ENCODE measurements at regions not wholly inside any gene's neighbourhood (a gene's known extent, or its start where the extent isn't known, plus 50 kb on each side); places are given as distances from the start of the nearest gene placed in this dataset.
"Not testable (repeated sequence)": the region's sequence is repeated elsewhere in the genome, so short reads cannot be mapped to it uniquely, and the experiment has no call there.

DNA sequence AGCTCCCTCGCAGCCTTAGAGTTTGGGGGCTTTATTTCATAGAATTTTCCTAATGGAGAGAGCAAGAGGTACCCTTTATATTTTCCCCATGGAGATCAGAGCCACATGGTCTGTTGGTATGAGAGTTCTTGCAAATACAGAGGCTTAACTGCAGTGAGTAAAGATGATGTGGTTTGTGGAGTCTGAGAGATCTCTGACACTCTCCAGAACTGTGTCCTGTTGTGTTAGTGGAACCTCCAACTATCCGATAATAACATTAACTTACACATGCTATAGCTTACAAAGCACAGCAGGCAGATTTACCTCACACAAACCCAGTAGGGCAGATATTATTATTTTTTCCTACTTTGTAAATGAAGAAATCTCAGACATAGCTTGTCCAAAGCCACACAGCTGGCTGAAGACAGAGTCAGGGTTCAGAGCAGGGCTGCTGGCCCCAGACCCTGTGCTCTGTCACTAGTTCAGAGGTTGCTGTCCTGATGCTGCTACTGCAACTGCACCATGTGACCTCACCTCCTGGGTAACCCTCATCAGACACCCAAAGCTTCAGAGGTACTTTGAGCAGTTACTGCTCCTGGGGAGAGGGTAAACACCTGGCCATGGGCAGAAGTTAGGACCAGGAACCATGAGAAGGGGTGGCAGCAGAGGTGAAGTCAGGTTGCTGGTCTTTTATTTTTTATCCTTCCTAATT lies 384.8 kb upstream of the PROX1 start:
- DNase-seq: no peak

DNA sequence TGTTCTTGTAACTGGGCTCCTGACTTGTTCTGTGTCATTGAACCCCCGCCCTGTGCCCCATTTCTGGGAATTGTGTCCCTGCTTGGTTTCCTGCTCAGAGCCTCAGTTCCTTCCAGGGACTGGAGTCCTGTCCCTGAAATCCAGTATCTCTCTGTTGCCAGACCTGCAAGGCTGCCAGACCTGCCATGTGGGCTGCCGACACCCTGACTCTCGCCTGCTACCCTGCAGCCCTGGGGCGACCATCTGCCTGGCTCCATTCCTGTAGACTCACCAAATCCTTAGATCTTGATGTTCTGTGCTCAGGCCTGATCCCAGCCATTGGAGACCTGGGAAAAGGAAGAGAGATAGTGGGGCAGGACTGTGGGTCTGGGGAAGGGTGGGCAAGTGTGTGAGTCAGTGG lies 383.3 kb upstream of the PROX1 start:
- no peak for DNase-seq

DNA sequence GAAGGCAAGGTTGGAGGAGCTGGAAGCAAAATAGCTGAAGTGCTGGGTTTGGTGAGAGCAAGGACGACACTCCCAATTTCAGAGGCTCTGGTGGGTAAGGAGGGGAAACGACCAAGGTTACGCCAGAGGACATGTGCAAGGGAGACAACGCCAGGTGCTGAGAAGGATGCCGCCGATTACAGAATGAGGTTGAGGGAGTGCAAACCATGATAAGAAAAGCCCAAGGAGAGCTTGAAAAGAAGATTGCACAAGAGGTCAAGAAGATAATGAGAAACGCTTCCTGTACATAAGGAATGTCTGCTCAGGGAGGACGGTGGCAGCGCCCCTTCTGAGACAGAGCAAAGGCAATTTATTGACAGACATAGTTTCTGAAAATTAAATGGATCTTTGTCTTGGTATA lies 382.0 kb upstream of the PROX1 start:
- no peak for DNase-seq

DNA sequence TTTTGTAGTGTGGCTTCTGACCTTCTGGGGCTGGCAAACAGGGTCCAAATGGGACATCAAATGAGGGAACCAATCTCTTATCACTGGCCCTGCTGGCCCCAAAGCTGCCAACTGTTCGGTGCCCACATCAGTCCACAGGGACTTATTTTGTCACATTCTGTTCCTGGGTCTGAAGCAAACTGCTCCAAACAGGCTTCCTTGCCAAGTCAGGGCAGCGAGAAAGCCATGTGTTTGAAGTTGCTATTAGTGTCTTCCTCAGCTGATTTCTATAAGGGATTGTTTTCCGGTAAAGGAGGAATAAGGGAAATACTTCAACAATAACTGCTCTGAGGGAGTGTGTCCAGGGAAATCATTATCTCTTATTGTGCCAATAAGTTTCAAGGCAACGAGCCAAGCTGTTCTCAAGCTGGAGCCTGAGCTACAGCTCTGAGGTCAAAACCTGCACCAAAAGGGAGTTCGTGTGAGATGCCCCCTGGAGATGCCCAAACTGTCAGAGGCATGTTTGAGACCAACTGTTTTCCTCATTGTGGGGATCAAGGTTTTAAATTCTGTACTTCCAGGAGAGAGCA lies 381.4 kb upstream of the PROX1 start:
- no peak for DNase-seq

DNA sequence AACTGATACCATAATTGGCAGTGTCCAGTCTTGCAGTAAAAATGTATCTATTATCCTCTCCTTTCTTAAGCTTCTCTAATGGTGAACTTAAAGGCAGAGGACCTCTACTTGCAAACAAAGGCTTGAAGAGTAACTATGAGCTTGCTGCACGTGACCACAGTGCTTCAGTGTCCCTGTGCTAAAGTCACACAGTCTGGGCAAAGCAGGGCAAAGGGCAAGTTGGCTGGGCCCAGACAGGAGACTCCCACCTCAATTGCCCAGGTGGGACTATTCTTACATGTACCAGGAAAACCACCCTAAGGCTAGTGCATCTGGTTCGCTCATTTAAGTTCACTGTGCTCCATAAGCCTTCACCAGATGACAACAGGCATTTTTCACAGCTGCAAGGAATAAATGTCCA lies 374.2 kb upstream of the PROX1 start:
- no peak for DNase-seq

DNA sequence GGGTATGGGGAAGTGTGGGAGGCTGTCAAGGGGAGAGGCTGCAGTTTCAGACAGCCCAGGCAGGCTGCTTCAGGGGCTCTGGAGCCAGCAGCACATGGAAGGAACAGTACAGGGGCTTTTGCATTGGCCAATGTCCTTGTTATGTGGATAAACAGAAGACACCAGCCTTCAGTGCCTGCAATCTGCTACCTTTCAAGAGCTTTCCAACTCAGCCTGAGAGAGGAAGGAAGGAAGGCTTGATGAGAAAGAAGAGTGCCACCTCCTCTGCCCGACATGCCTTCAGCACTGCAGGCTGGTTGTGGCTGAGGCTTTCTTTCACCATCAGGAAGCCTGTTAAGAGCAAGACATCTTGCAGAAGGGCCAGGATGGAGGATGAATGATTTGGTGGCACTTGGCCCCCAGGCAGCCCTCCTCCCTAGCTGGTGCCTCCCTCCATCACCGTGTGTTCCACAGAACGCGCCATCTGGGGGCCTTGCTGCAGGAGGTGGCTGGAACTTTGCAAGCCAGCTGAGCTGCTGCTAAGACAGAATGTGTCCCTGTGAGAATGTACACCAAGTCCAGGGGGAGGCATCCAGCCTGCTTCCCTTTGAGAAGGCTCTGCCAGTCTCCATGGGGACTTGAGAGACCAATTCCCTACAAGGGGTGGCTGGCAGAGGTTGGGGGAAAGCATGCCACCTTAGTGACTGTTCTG lies 372.4 kb upstream of the PROX1 start:
- no peak for DNase-seq

DNA sequence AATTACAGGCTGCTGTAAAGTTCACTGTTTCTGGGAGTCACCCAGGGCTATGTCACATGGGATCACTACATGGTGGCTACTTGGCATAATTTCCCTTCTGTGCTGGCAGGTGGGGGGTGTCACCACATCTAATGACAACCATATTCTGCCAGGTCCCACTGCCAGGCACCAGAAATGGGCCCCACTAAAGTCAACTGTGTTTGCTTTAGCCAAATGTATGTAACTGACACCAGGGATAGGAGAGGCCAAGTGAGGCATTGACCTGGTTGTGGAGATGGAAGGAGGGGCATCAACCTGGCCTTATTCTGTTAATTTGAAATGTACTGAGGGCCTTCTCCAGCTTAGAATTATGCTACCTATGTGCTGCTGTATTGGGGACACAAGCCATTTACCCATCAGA lies 370.6 kb upstream of the PROX1 start:
- no peak for DNase-seq

DNA sequence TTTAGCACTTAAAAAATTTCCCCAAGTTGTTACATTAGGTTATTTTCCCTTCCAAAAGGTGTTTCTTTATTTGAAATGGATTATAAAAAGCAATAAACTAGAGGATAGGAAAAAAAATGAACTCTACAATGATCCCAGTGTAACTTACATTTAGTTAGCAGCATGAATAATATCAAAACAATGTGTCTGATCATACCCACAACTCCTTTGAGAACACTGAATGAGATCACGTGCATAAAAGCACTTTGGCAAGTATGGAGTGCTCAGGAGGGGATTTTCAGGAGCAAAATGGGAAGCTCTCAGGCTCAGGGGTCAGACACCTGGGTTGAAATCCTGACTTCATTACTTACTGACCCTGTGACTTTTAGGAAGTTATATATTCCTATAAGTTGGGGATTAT lies 369.7 kb upstream of the PROX1 start:
- no peak for DNase-seq

DNA sequence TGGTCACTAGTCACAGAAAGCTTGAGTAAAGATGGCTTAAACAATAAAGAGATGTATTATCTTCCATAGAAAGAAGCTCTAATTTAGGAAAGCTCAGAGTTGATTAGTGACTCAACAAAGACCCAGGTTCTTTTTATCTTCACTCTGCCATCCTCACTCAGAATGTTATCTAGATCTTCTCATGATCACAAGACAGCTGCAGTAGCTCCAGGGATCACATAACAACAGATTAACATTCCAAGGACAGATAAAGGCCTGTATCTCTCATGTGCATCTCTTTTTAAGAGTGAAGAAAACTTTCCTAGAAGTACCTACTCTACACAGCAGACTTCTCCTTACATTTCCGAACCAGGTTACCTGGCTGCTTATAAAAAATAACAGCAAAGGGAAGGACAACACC lies 368.7 kb upstream of the PROX1 start:
- no peak for DNase-seq

DNA sequence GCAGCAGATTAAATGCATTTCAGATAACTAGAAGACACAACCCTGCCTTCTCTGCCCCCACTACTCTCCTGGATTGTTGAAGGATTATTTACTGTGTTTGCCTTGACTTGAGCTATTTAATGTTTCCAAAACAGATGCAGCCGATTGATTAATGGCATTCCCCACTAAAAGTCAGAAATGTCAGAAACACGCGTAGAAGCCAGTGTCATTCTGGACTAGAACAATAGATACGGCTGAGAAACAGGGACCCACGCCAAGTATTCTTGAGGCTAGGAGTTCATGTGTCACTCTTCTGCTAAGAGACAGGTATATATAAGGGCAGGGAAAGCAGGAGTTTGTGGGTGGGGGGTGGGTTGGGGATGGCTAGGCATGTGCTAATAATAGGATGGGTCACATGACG lies 366.7 kb upstream of the PROX1 start:
- DNase-seq: no peak

DNA sequence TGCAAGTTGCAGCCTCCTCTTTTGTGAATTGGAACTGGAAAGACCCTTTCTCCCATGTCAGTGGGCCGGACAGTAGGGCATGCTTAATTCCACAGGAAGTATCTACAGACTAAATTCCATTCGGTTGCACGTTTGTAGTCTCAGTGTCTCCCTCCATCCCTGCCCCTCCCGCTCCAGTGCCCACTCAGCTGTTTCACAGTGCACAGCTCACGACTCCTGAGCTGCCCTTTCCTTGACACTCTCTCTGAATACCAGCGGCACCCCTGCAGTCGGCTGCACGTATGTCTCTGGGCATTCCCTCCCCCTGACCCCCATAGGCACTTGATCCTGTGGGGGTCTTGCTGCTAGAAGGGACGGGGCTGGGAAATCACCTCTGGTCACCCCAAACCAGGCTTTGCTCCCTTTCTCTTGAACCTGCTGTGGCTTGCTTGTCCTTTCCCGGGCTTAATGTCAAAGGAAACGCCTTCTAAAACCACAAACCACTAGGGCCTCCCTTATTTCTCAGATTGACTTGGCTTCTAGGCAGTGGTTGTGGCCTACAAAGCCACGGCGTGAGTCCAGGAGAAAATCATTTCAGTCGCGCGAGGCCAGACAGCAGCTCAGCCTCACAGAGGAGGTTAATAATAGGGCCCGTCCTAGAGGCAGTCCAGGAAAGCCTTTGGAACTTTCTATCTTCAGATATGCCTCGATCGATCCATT lies 365.3 kb upstream of the PROX1 start:
- DNase-seq: no peak

DNA sequence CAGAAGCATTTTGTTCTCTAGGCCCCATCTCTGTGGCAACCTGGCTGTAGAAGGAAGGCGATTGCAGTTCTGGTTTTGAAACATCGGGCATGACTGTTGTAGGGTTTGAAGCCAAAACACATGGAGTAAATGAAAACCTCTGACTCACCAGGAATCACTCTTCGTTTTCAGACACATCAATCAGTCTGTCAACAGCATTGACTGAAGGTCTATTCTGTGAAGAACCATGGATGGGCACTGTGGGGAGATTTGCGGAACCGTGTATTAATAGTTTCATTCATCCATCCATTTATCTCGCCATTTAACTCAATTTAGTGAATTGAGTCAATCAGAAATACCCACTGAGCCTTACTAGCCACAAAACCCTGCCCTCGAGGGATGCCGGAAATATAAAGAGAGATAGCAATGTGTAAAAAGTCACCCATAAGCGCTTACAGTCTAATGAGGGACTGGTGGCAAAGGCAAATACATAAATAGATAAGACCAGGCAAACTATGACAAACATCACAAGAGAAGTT lies 364.6 kb upstream of the PROX1 start:
- DNase-seq: no peak

DNA sequence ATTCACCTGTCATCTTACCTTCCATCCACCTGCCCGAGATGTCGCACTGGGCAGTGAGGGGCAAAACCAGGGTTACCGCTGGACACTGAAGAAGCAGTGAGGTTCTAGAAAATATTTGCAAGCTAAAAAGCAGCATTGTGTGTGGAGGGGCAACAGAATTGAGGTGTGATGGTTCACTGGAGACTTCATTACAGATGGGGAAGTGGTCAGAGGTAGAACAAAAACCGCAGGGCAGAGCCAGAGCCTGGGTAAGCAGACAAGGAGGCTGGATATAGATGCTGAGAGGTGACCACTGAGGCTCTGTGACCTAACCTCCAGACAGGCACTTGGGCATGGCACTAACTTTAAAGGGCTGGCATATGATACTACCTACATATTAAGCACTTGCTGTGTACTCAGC lies 363.9 kb upstream of the PROX1 start:
- DNase-seq: no peak

DNA sequence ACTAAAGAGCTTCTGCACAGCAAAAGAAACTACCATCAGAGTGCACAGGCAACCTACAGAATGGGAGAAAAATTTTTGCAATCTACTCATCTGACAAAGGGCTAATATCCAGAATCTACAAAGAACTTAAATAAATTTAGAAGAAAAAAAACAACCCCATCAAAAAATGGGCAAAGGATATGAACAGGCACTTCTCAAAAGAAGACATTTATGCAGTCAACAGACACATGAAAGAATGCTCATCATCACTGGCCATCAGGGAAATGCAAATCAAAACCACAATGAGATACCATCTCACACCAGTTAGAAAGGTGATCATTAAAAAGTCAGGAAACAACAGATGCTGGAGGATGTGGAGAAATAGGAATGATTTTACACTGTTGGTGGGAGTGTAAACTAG lies 351.0 kb upstream of the PROX1 start:
- not testable (repeated sequence) for DNase-seq

DNA sequence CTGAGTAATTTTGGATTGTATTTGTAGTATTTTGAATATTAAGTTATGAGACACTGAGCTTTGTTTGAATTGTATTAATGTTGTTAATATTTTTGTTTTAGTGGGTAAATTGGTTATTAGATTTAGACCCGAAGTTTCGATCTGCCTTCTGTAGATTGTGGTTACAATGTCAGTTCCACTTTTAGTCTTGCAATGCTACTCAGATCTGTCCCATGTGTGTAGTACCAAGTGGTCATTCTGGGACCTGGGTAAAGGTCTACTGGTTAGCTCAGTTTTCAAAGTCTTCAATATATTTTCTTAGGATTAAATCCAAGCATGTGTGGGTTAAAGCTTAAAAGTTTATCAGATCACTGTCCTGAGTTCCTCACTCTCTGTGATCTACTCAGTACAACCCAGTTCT lies 346.5 kb upstream of the PROX1 start:
- DNase-seq: no peak

DNA sequence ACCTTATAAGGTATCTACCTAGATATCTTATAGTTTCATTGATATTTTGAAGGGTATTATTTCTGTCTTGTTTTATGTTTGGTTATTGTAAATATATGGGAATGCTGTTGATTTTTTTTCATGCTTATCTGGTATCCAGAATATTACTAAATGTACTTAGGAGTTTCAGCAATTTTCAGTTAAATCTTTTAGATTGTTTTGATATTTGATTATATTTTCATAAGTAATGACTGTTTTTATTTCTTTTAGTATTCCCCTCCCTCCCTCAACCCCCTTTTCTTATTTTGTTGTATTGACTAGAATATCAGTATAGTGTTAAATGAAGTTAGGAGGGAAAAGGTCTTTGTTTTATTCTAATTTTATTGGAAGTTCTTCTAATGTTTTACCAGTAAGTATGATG lies 344.4 kb upstream of the PROX1 start:
- no peak for DNase-seq

DNA sequence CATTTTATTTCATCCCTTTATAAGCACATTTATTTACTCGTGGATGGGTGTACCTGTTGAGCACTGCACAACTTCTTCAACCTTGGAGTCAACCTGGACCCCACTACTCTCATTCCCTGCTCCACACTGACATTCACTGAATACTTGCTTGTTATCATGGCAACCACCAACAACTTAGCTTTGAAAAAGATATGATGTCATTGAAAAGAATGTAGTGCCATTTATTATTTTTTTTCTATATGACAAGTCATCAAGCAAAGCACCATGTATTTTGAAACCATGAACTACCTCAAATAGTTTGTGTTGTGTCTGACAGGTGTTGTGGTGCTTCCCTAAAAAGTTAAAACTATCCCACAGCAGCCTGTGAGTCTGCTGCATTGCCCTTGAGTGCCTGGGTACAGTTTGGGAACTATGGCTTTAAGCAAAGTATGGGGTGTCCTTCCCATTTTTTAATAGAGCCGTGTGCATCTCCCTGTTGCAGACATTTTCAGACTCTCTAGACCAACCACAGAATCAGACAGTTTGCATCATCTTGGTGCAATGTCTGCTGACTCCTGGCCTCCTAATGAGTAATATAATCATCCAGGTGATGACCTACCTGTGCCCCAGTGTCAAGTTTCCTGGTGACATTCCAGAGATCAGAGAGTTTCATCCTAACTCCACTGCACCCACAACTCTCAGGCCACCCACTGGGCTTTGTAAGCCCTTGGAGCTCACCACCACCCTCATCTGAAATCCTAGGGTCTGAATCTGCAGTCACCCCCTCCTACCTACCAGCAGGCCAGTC lies 339.7 kb upstream of the PROX1 start:
- DNase-seq: no peak

DNA sequence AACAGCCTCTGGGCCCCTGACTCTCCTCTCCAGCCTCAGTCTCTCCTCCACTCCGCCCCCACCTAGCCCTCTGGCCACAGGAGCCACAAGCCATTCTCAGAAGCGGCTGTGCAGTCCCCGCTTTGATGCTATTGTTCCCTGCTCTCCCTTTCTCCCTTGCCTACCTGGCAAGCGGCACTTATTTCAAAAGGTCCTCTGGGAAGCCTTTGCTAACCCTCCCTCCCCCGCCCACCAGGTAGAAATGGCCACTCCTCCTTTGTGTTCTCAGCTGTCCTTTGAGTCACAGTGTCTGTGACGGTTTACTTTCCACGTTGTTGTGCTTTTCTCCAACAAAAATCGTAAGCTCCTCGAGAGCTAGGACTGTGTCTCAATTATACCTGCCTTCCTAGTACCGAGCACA lies 338.4 kb upstream of the PROX1 start:
- DNase-seq: no peak

DNA sequence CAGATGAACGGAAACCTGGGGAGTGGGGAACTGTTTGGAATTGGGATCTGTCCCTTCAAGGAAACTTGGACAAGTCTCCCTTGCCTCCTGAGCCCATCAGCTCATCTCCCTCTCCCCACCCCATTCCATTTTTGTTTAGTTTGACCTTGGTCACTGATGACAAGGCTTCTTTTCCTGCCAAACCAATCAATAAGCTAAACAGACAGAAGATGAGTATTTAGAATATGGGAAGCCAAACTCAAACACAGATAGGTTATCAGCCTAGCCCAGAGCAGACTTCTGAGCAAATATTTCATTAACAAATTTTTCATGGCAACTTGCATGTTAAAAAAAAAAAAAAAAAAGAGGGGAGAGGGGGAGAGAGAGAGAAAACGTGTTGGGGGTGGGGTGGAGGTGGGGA lies 337.2 kb upstream of the PROX1 start:
- no peak for DNase-seq

DNA sequence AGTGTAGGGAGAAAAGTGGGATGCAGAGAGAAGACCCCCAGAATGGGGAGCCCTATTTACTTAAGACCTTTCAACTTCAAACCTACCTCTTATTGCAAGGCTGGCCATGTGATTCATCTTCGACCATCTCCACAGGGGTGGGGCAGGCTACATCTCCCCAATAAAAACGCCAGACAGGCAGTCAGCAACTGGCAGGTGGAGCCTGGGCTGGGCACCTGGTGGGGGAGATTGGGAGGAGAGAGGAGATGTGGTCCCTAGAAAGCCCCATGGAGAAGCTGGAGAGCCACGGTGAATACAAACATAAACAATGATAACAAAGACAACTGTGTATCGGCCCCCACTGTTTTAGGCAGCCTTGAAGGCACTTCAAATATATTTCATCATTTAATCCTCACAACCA lies 336.7 kb upstream of the PROX1 start:
- no peak for DNase-seq

DNA sequence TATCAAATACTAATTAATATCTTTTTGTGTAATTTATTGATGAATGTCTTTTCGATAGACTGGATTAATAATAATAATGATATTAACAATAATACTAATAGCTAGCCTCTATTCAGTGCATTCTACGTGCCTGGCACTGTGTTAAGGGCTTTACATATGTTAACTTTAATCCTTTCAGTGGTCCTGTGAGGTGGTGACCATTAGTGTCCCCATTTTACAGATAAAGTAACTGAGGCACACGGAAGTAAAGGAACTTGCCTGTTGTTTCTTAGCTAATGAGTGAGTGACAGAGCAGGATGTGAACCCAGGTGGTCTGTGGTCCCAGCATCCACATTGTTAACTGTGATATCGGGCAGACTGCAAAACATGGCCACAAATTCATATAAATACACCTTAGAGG lies 335.7 kb upstream of the PROX1 start:
- DNase-seq: no peak

DNA sequence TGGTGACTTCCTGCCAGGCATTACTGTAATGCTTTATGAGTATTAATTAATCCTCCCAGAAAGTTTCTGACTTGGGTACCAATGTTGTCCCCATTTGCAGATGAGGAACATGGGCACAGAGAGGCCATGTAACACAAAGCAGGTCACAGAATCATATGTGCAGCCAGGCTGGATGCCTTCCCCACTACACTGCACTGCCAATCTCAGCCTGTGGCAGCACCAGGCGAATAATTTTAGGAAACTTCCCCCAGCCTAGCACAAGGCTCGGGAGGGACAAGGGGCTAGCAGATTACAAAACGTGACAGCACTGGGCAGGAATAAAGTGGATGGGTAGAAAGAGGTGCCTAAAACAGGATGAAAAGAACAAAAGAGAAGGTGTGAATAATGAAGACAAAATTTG lies 331.7 kb upstream of the PROX1 start:
- no peak for DNase-seq

DNA sequence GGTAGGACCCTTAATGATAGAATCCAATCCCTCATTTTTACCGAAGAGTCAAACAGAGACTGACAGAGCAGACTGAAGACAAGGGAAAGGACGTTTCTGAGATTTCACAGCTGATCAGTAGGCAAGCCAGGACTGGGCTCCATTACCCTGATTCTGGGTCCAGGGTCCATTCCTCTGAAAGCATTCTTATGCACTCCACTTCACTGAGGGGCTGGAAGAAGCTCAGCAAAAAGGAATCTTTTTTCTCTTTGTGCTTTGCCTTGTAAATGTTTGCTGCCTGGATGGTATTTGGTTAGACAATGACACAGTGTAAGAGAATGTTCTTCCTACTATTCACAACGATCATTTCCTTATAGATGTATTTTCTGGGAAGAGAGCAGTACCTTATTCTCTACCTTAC lies 331.3 kb upstream of the PROX1 start:
- no peak for DNase-seq

All from activated CD4-positive, CD25-positive, alpha-beta regulatory T cell (primary cell).